ENCODE measurements at regions not wholly inside any gene's neighbourhood (a gene's known extent, or its start where the extent isn't known, plus 50 kb on each side); places are given as distances from the start of the nearest gene placed in this dataset.

- no peak for TF ChIP-seq BACH2 (CRISPR knock-in tag; IDR thresholded peaks at IDR 0.05; ENCODE audit: borderline replicate concordance)
- no peak for TF ChIP-seq ISL1 (CRISPR knock-in tag; IDR thresholded peaks at IDR 0.05)
- TF ChIP-seq ZFP3 (CRISPR knock-in tag; IDR thresholded peaks at IDR 0.05), result no peak
- no peak for TF ChIP-seq ZFP30 (CRISPR knock-in tag; IDR thresholded peaks at IDR 0.05)
- no peak for TF ChIP-seq POU6F1 (CRISPR knock-in tag; IDR thresholded peaks at IDR 0.05; ENCODE audit: borderline replicate concordance, low read depth)
- TF ChIP-seq CSRNP3 (CRISPR knock-in tag; IDR thresholded peaks at IDR 0.05), result no peak
- no peak for TF ChIP-seq OSR1 (CRISPR knock-in tag; IDR thresholded peaks at IDR 0.05)
- TF ChIP-seq ARNTL (CRISPR knock-in tag; IDR thresholded peaks at IDR 0.05; ENCODE audit: borderline replicate concordance, low read depth), result no peak
- no peak for TF ChIP-seq SNAI2 (CRISPR knock-in tag; IDR thresholded peaks at IDR 0.05)
- no peak for TF ChIP-seq CSDC2 (CRISPR knock-in tag; IDR thresholded peaks at IDR 0.05)
- TF ChIP-seq ZC3H10 (CRISPR knock-in tag; IDR thresholded peaks at IDR 0.05), result no peak
- TF ChIP-seq ZNF565 (CRISPR knock-in tag; conservative IDR thresholded peaks at IDR 0.05; ENCODE audit: low read depth), result no peak
- no peak for TF ChIP-seq TSHZ2 (CRISPR knock-in tag; IDR thresholded peaks at IDR 0.05)
- no peak for TF ChIP-seq PPARA (CRISPR knock-in tag; IDR thresholded peaks at IDR 0.05; ENCODE audit: borderline replicate concordance)
- ATAC-seq, result no peak
These were observed 431.2 kb upstream of the SALL3 start for GRCh38 chr18:78548261-78549058.

- ATAC-seq, result no peak
- TF ChIP-seq RARB (CRISPR knock-in tag; IDR thresholded peaks at IDR 0.05), result no peak
- TF ChIP-seq GLIS3 (CRISPR knock-in tag; IDR thresholded peaks at IDR 0.05), result no peak
- TF ChIP-seq SNAI2 (CRISPR knock-in tag; IDR thresholded peaks at IDR 0.05), result no peak
- no peak for TF ChIP-seq ISL1 (CRISPR knock-in tag; IDR thresholded peaks at IDR 0.05)
- no peak for TF ChIP-seq ARNTL (CRISPR knock-in tag; IDR thresholded peaks at IDR 0.05; ENCODE audit: borderline replicate concordance, low read depth)
- TF ChIP-seq OSR1 (CRISPR knock-in tag; IDR thresholded peaks at IDR 0.05), result no peak
- TF ChIP-seq ZNF8 (CRISPR knock-in tag; IDR thresholded peaks at IDR 0.05), result no peak
- no peak for TF ChIP-seq CSDC2 (CRISPR knock-in tag; IDR thresholded peaks at IDR 0.05)
- no peak for TF ChIP-seq ZFP30 (CRISPR knock-in tag; IDR thresholded peaks at IDR 0.05)
- TF ChIP-seq POU6F1 (CRISPR knock-in tag; IDR thresholded peaks at IDR 0.05; ENCODE audit: borderline replicate concordance, low read depth), result no peak
- no peak for TF ChIP-seq ESRRG (CRISPR knock-in tag; IDR thresholded peaks at IDR 0.05)
- TF ChIP-seq ZFP3 (CRISPR knock-in tag; IDR thresholded peaks at IDR 0.05), result no peak
- no peak for TF ChIP-seq PPARA (CRISPR knock-in tag; IDR thresholded peaks at IDR 0.05; ENCODE audit: borderline replicate concordance)
- TF ChIP-seq BACH2 (CRISPR knock-in tag; IDR thresholded peaks at IDR 0.05; ENCODE audit: borderline replicate concordance), result no peak
- TF ChIP-seq ZNF70 (CRISPR knock-in tag; IDR thresholded peaks at IDR 0.05), result no peak
- TF ChIP-seq CREB5 (CRISPR knock-in tag; IDR thresholded peaks at IDR 0.05; ENCODE audit: low read depth), result no peak
- TF ChIP-seq ZNF565 (CRISPR knock-in tag; conservative IDR thresholded peaks at IDR 0.05; ENCODE audit: low read depth), result no peak
- TF ChIP-seq TOX (CRISPR knock-in tag; IDR thresholded peaks at IDR 0.05; ENCODE audit: borderline replicate concordance), result no peak
- no peak for TF ChIP-seq TCF4 (CRISPR knock-in tag; IDR thresholded peaks at IDR 0.05; ENCODE audit: borderline replicate concordance)
- TF ChIP-seq PATZ1 (CRISPR knock-in tag; IDR thresholded peaks at IDR 0.05; ENCODE audit: borderline replicate concordance), result no peak
These were observed 429.6 kb upstream of the SALL3 start for GRCh38 chr18:78549971-78550370.
